ENCODE measurements at regions not wholly inside any gene's neighbourhood (a gene's known extent, or its start where the extent isn't known, plus 50 kb on each side); places are given as distances from the start of the nearest gene placed in this dataset.

DNA sequence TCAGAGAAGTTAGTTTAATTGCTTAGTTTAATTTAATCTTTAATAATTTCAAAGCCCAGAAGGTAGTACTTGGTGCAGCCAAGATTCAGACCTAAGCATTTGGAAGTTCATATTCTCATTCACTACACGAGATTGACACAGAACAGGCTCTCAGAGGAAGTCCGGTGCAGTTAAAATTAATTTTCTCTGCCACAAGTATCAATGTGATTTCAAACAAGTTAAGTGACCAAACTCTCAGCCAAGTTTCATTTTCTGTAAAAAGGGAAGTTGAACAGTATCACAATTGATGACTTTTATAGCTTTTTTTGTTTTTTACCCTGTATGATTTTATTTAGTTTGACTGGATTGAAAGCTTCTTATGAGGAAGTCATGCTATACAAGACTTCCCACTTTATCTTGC is 1494.9 kb upstream of the LRRTM3 start:
- TF ChIP-seq, protein P1, sequence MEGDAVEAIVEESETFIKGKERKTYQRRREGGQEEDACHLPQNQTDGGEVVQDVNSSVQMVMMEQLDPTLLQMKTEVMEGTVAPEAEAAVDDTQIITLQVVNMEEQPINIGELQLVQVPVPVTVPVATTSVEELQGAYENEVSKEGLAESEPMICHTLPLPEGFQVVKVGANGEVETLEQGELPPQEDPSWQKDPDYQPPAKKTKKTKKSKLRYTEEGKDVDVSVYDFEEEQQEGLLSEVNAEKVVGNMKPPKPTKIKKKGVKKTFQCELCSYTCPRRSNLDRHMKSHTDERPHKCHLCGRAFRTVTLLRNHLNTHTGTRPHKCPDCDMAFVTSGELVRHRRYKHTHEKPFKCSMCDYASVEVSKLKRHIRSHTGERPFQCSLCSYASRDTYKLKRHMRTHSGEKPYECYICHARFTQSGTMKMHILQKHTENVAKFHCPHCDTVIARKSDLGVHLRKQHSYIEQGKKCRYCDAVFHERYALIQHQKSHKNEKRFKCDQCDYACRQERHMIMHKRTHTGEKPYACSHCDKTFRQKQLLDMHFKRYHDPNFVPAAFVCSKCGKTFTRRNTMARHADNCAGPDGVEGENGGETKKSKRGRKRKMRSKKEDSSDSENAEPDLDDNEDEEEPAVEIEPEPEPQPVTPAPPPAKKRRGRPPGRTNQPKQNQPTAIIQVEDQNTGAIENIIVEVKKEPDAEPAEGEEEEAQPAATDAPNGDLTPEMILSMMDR (IDR thresholded peaks at IDR 0.05; ENCODE audit: low read length), result no peak
- no peak for TF ChIP-seq EZH2 (optimal IDR thresholded peaks at IDR 0.05; ENCODE audit: low read depth, low read length)
- TF ChIP-seq EZH2phosphoT487 (IDR thresholded peaks at IDR 0.05; ENCODE audit: low read length), result no peak

All from MM.1S (cell line).